SK-N-SH (cell line): ENCODE measurements at regions not wholly inside any gene's neighbourhood (a gene's known extent, or its start where the extent isn't known, plus 50 kb on each side); places are given as distances from the start of the nearest gene placed in this dataset.

Experiments used
- CTCF ChIA-PET: fragments of 300-600, 350-600 bp; formaldehyde crosslinking; extraction: SDS; loops from one replicate; lab custom pipeline; 2021; lab: Yijun Ruan, JAX
- POLR2A ChIA-PET: fragments of 350-600 bp; sonication (Branson Sonifier 250); formaldehyde crosslinking; extraction: SDS; loops from one replicate; lab custom pipeline; 2020; ENCODE audit warnings: antibody characterized with exemption, inconsistent platforms; lab: Yijun Ruan, JAX
- DNase-seq: peaks from one replicate; pipeline ENCODE4 v3.0.0; 2012
- H2AFZ ChIP-seq: fragments of 200-600 bp; sonication (generic); 2 replicates; pipeline ENCODE4 v1.8.1; 2016; ENCODE audit warnings: antibody characterized with exemption, mild to moderate bottlenecking, low read depth
- H3F3A ChIP-seq: fragments of 200-600 bp; sonication (generic); replicated peaks from 2 replicates; pipeline ENCODE3; 2016; ENCODE audit warnings: antibody characterized with exemption, mild to moderate bottlenecking; ENCODE audit not compliant: insufficient read depth
- H3K27ac ChIP-seq, 2 experiments: fragments of 200-500 bp in 1 of 2; fragments of 200-600 bp in 1 of 2; sonication (Bioruptor generic) in 1 of 2; sonication (generic), shearing (Covaris generic) in 1 of 2; 2 replicates each; pipeline versions ENCODE4 v1.5.1 to v1.6.1; 2014 to 2016; ENCODE audit warnings: low read depth in 2 of 2, inconsistent platforms in 1 of 2, low read length in 1 of 2, mild to moderate bottlenecking in 1 of 2, mixed read lengths in 1 of 2
- H3K27me3 ChIP-seq: fragments of 200-600 bp; sonication (generic), shearing (Covaris generic); 2 replicates; pipeline ENCODE4 v1.6.1; 2016; ENCODE audit warnings: mixed run types; ENCODE audit not compliant: insufficient read depth
- H3K36me3 ChIP-seq, 2 experiments: fragments of 200-500 bp in 1 of 2; fragments of 200-600 bp in 1 of 2; sonication (Bioruptor generic) in 1 of 2; sonication (generic) in 1 of 2; replicated peaks in 1 of 2; 2 replicates each; pipeline versions ENCODE3 to v1.5.1; 2014 to 2016; ENCODE audit warnings: low read length in 1 of 2, mild to moderate bottlenecking in 1 of 2; ENCODE audit not compliant: insufficient read depth in 2 of 2, control insufficient read depth in 1 of 2
- H3K4me1 ChIP-seq, 2 experiments: fragments of 200-500 bp in 1 of 2; fragments of 200-600 bp in 1 of 2; sonication (Bioruptor generic) in 1 of 2; sonication (generic), shearing (Covaris generic) in 1 of 2; 2 replicates each; pipeline versions ENCODE4 v1.5.1 to v1.6.1; 2014 to 2016; ENCODE audit warnings: low read depth in 1 of 2, low read length in 1 of 2, mixed run types in 1 of 2; ENCODE audit not compliant: insufficient read depth in 2 of 2, control insufficient read depth in 1 of 2
- H3K4me2 ChIP-seq: fragments of 200-600 bp; sonication (generic), shearing (Covaris generic); 2 replicates; pipeline ENCODE4 v1.6.1; 2017; ENCODE audit warnings: mixed run types
- H3K4me3 ChIP-seq, 2 experiments: fragments of 200-500 bp in 1 of 2; fragments of 200-600 bp in 1 of 2; sonication (Bioruptor generic) in 1 of 2; sonication (generic), shearing (Covaris generic) in 1 of 2; 2 replicates each; pipeline versions ENCODE4 v1.5.1 to v1.8.1; 2014 to 2016; ENCODE audit warnings: low read depth in 2 of 2, inconsistent platforms in 1 of 2, low read length in 1 of 2, mild to moderate bottlenecking in 1 of 2, mixed read lengths in 1 of 2, moderate library complexity in 1 of 2
- H3K79me2 ChIP-seq: fragments of 200-600 bp; sonication (generic); 2 replicates; pipeline ENCODE4 v1.8.1; 2017; ENCODE audit warnings: mild to moderate bottlenecking; ENCODE audit not compliant: insufficient read depth
- H3K9ac ChIP-seq: fragments of 200-600 bp; sonication (generic); 2 replicates; pipeline ENCODE4 v1.6.1; 2017; ENCODE audit warnings: mixed run types
- H3K9me2 ChIP-seq: fragments of 200-600 bp; sonication (generic); 2 replicates; pipeline ENCODE4 v1.6.1; 2017; ENCODE audit warnings: mixed run types
- H3K9me3 ChIP-seq: fragments of 200-600 bp; sonication (generic); 2 replicates; pipeline ENCODE4 v1.6.1; 2017; ENCODE audit warnings: mixed run types, mild to moderate bottlenecking, moderate library complexity
- H4K20me1 ChIP-seq: fragments of 200-600 bp; sonication (generic); 2 replicates; pipeline ENCODE4 v1.6.1; 2017; ENCODE audit warnings: mild to moderate bottlenecking, mixed run types; ENCODE audit not compliant: insufficient read depth
- EP300 ChIP-seq, 2 experiments: IDR thresholded peaks; 2 replicates each; pipeline versions ENCODE4 v1.4.0 to v1.6.1; 2012; ENCODE audit warnings: borderline replicate concordance in 1 of 2, low read depth in 1 of 2, low read length in 1 of 2
- EZH2phosphoT487 ChIP-seq: fragments of 200-600 bp; sonication (generic); IDR thresholded peaks from 2 replicates; pipeline ENCODE4 v1.6.1; 2017; ENCODE audit warnings: low read depth, mixed run types, mild to moderate bottlenecking, antibody characterized with exemption, moderate library complexity, borderline replicate concordance
- FOSL2 ChIP-seq: IDR thresholded peaks from 2 replicates; pipeline ENCODE4 v1.4.0; 2012; ENCODE audit warnings: low read depth, mild to moderate bottlenecking, moderate library complexity, borderline replicate concordance
- FOXJ3 ChIP-seq: sonication (generic); formaldehyde crosslinking; IDR thresholded peaks from 2 replicates; pipeline ENCODE4 v1.5.1; 2020; ENCODE audit warnings: mild to moderate bottlenecking, missing genetic modification reagents
- FOXM1 ChIP-seq: IDR thresholded peaks from 2 replicates; pipeline ENCODE4 v1.4.0; 2012; ENCODE audit warnings: low read depth, mild to moderate bottlenecking
- GABPA ChIP-seq: IDR thresholded peaks from 2 replicates; pipeline ENCODE4 v1.4.0; 2012; ENCODE audit warnings: low read depth, mild to moderate bottlenecking
- JUND ChIP-seq: IDR thresholded peaks from 2 replicates; pipeline ENCODE4 v1.4.0; 2012
- MXI1 ChIP-seq: IDR thresholded peaks from 2 replicates; pipeline ENCODE4 v1.6.1; 2012; ENCODE audit warnings: mild to moderate bottlenecking, low read depth, low read length, improper control_type of control experiment
- PBX3 ChIP-seq: IDR thresholded peaks from 2 replicates; pipeline ENCODE4; 2012
- RAD21 ChIP-seq: IDR thresholded peaks from 2 replicates; pipeline ENCODE4 v1.6.1; 2012; ENCODE audit warnings: mild to moderate bottlenecking, low read length
- REST ChIP-seq: IDR thresholded peaks from 2 replicates; pipeline ENCODE4 v1.6.1; 2012; ENCODE audit warnings: mild to moderate bottlenecking, low read depth, low read length, moderate library complexity
- RFX5 ChIP-seq: IDR thresholded peaks from 2 replicates; pipeline ENCODE4 v1.6.1; 2012; ENCODE audit warnings: mild to moderate bottlenecking, improper control_type of control experiment, low read length
- RXRA ChIP-seq: IDR thresholded peaks from 2 replicates; pipeline ENCODE4 v1.4.0; 2012; ENCODE audit warnings: low read depth, mild to moderate bottlenecking, borderline replicate concordance
- SIN3A ChIP-seq: IDR thresholded peaks from 2 replicates; pipeline ENCODE4 v1.6.1; 2012; ENCODE audit warnings: low read depth, mild to moderate bottlenecking, low read length, moderate library complexity, borderline replicate concordance
- TCF12 ChIP-seq: IDR thresholded peaks from 2 replicates; pipeline ENCODE4 v1.4.0; 2012
- TEAD4 ChIP-seq: IDR thresholded peaks from 2 replicates; pipeline ENCODE4 v1.4.0; 2012; ENCODE audit warnings: mild to moderate bottlenecking, borderline replicate concordance; ENCODE audit not compliant: insufficient read depth
- YY1 ChIP-seq: IDR thresholded peaks from 2 replicates; pipeline ENCODE4 v1.4.0; 2012; ENCODE audit warnings: low read depth, mild to moderate bottlenecking
- ZBTB33 ChIP-seq: IDR thresholded peaks from 2 replicates; pipeline ENCODE4 v1.4.0; 2012; ENCODE audit warnings: low read depth, borderline replicate concordance
- WGBS: methylation state at CpG from one replicate; pipeline ENCODE4 v1.1.6; 2017; ENCODE audit warnings: low lambda C conversion rate; 5-methylcytosine and 5-hydroxymethylcytosine counted together
- TF ChIP-seq, protein P1 (sequence below): fragments of 150-350 bp; IDR thresholded peaks from 2 replicates; pipeline ENCODE4 v1.6.1; 2017; ENCODE audit warnings: antibody characterized with exemption, low read length, low read depth, borderline replicate concordance

DNA sequence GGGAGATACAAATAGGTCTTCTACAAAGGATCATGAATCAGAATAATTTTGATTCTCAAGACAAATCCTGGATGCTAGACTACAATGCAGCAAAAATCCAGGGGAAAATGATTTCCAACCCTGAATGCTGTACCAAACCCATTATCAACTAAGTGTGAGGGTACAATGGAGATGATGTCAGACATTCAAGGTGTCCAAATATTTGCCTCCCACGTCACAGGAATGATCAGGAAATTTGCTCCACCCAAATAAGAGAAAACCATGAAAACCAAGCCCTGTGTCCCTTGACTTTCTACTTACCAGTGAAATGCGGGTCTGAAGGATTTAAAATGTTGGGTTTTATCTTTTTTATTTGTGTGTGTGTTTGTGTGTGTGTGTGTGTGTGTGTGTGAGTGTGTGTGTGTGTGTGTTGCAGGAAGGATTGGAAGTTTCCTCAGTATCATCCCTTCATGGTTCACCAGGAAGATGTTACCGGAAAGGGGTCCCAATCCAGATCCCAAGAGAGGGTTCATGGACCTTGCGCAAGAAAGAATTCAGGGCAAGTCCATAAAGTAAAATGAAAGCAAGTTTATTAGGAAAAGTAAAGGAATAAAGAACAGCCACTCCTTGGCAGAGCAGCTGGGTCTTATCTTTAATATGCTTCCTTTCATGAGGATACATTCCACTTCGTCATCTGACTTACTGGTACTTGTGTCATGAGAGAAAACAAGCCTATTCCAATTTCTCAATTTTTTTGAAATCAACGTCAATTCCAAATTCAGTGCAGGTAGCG, 61.1 kb upstream of the ID2 start:
- H2AFZ ChIP-seq: no peak overlapping the region
- no peak overlapping the region for H3K4me3 ChIP-seq
- no peaks in the 10 kb centered on the region for H3F3A ChIP-seq
- ChIA-PET POLR2A (no interaction called here), CTCF (interaction anchor here (1.3 to 1.5 kb wide), 2 partner anchors 21 to 40 kb away, joined by 3 read pairs; no protein-coding TSS in a partner anchor)
- no peaks in the 10 kb centered on the region for H3K79me2 ChIP-seq
- no peak overlapping the region for H3K27ac ChIP-seq
- H3K4me2 ChIP-seq: no peak overlapping the region
- peaks cover 0 to 14% of the 10 kb centered on the region in 2 experiments; a peak in 1 of 4 replicates for H3K4me1 ChIP-seq
- no peak overlapping the region for H3K9ac ChIP-seq
- H3K27me3 ChIP-seq: no peaks in the 10 kb centered on the region
- no peaks in the 10 kb centered on the region for H3K36me3 ChIP-seq
- WGBS: 77% methylated on average over 7 of the region's 7 CpGs
- no peaks in the 10 kb centered on the region for H4K20me1 ChIP-seq
- H3K9me2 ChIP-seq: no peaks in the 10 kb centered on the region
- no peaks in the 10 kb centered on the region for H3K9me3 ChIP-seq
- TF ChIP-seq MXI1: no peak
- TF ChIP-seq, protein P1, sequence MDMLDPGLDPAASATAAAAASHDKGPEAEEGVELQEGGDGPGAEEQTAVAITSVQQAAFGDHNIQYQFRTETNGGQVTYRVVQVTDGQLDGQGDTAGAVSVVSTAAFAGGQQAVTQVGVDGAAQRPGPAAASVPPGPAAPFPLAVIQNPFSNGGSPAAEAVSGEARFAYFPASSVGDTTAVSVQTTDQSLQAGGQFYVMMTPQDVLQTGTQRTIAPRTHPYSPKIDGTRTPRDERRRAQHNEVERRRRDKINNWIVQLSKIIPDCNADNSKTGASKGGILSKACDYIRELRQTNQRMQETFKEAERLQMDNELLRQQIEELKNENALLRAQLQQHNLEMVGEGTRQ: no peak
- no peak for TF ChIP-seq FOXJ3 (CRISPR knock-in tag)
- DNase-seq: no peak

- H3K9me2 ChIP-seq: no peaks in the 10 kb centered on the region
- 83% methylated on average over 7 of the region's 7 CpGs for WGBS
- H4K20me1 ChIP-seq: no peaks in the 10 kb centered on the region
- H3K36me3 ChIP-seq: no peaks in the 10 kb centered on the region
- peaks cover 0 to 14% of the 10 kb centered on the region in 2 experiments; a peak in 1 of 4 replicates for H3K4me1 ChIP-seq
- no peak overlapping the region for H3K9ac ChIP-seq
- no peaks in the 10 kb centered on the region for H3K79me2 ChIP-seq
- H2AFZ ChIP-seq: no peak overlapping the region
- H3K9me3 ChIP-seq: no peaks in the 10 kb centered on the region
- H3K27ac ChIP-seq: no peak overlapping the region
- TF ChIP-seq RAD21: no peak
- no peak for TF ChIP-seq FOXJ3 (CRISPR knock-in tag)
- no peak for TF ChIP-seq RXRA
- TF ChIP-seq ZBTB33: no peak
- no peak for TF ChIP-seq RFX5
- TF ChIP-seq SIN3A: no peak
- TF ChIP-seq FOXM1: no peak
- TF ChIP-seq JUND: no peak
- TF ChIP-seq TCF12: no peak
- TF ChIP-seq REST: no peak
- TF ChIP-seq PBX3: no peak
- no peak for TF ChIP-seq EZH2phosphoT487
- TF ChIP-seq YY1: no peak
- TF ChIP-seq FOSL2: no peak
- TF ChIP-seq EP300 (IDR thresholded peaks at IDR 0.05; ENCODE audit: borderline replicate concordance in 1 of 2, low read depth in 1 of 2, low read length in 1 of 2): no peak
- TF ChIP-seq TEAD4: no peak
- TF ChIP-seq GABPA: no peak
- no peaks in the 10 kb centered on the region for H3K27me3 ChIP-seq
- H3F3A ChIP-seq: no peaks in the 10 kb centered on the region
- POLR2A ChIA-PET: no interaction called here
- no peak overlapping the region for H3K4me2 ChIP-seq
- CTCF ChIA-PET: interaction anchor here (1.3 to 1.5 kb wide), 2 partner anchors 20 to 41 kb away, joined by 3 read pairs; no protein-coding TSS in a partner anchor
- H3K4me3 ChIP-seq: no peak overlapping the region
- no peak for DNase-seq
These were observed 59.5 kb upstream of the ID2 start for GRCh38 chr2:8622199-8622911.
